Fibroblast of pulmonary artery (primary cell): ENCODE measurements at regions not wholly inside any gene's neighbourhood (a gene's known extent, or its start where the extent isn't known, plus 50 kb on each side); places are given as distances from the start of the nearest gene placed in this dataset.

Experiments used
- DNase-seq: peaks from one replicate; pipeline ENCODE4 v3.0.0-alpha.2; 2010; ENCODE audit warnings: low read depth
- H3K4me3 ChIP-seq: replicated peaks from 2 replicates; pipeline ENCODE4 v1.5.1; 2011; ENCODE audit warnings: low read depth, mild to moderate bottlenecking, control low read depth, low read length, moderate library complexity
- TF ChIP-seq, protein P1 (sequence below): IDR thresholded peaks from 2 replicates; pipeline ENCODE4 v1.5.1; 2011; ENCODE audit warnings: mild to moderate bottlenecking, control low read depth, low read length, inconsistent platforms; ENCODE audit errors: missing control alignments

DNA sequence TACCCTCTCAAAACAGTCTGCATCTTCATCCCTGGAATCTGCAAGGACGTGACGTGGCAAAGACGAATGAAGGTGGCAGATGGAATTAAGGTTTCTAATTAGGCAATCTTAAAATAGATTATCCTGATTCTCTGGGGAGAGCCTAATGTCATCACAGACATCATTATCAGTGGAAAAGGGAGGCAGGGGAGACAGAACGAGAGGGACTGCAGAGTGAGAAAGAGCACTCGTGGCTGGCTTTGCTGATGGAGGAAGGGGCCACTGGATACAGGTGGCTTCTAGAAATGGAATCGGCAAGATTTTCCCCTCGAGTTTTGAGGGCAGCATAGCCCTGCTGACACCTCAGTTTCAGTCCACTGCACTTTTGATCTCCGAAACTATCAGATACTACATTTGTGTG lies 110.6 kb downstream of the ASMT start:
- no peak overlapping the region for H3K4me3 ChIP-seq
- DNase-seq, result no peak
- TF ChIP-seq, protein P1, sequence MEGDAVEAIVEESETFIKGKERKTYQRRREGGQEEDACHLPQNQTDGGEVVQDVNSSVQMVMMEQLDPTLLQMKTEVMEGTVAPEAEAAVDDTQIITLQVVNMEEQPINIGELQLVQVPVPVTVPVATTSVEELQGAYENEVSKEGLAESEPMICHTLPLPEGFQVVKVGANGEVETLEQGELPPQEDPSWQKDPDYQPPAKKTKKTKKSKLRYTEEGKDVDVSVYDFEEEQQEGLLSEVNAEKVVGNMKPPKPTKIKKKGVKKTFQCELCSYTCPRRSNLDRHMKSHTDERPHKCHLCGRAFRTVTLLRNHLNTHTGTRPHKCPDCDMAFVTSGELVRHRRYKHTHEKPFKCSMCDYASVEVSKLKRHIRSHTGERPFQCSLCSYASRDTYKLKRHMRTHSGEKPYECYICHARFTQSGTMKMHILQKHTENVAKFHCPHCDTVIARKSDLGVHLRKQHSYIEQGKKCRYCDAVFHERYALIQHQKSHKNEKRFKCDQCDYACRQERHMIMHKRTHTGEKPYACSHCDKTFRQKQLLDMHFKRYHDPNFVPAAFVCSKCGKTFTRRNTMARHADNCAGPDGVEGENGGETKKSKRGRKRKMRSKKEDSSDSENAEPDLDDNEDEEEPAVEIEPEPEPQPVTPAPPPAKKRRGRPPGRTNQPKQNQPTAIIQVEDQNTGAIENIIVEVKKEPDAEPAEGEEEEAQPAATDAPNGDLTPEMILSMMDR, result no peak

DNA sequence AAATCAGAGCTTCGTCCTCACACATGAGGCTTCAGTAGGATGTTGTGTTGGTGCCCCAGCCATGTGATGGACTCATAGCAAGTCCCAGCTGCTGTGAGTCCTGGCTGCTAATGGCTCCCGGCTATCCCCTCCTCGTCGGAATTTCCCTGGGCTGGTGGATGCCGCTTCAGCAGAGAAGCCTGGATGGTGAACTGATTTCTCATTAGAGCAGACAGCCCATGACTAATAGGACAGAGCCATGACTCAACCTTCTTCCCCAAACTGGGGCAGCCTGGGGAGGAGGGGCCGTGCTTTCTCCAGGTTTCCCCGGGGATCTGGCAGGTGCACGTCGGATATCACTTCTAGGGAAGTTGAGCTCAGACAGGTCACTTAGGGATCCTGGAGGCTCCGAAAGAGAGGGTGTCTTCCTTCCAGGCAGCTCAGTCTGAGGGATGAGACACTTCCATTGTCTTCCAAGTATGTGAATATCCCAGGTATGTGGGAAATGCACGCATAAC lies 112.7 kb downstream of the ASMT start:
- no peak overlapping the region for H3K4me3 ChIP-seq
- TF ChIP-seq, protein P1, result no peak
- no peak for DNase-seq

DNA sequence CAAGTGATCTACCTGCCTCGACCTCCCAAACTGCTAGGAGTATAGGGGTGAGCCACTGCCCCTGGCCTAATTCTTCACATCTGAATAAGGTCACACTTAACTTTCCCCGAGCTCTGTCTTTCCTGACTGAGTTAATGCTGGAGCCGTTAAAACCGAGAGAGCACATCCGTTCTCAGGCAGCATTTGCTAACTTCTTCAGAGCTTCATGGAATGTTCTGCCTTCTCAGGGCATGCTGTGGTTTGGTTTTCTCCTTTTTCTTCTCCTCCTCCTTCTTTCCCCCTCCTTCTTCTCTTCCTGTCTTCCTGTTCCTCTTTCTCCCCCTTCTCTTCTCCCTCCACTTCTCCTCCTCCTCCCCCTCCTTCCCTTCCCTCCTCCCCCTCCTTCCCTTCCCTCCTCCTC lies 119.9 kb downstream of the ASMT start:
- TF ChIP-seq, protein P1, result no peak

DNA sequence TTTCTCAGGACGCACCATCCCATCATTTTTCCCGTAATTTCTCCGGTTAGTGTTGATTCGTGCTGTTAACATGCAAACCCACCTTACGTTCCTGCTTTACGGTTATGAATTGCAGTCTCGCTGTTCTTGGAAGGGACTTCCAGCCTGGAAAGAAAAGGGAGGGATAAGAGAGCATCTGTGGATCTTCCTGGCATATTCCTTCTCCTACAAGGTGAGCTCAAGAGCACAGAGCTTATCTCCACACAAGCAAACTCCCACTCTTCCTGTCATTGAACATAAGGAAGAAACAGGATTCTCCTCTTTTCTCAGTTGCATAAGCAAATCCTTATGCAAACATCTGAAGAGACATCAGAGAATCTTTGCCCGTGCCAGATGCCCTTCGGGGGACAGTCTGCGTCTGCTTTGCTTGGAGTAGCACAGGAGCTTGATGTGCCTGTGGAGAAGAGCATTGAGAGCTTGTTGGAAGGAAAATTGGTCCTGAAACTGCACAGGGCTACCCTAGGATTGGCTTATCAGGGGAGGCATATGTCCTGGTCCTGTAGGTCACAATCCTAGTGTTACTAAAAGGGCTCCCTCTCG lies 127.0 kb downstream of the ASMT start:
- TF ChIP-seq, protein P1, result no peak

More for the DNA sequence above, 119.9 kb downstream of the ASMT start:
- no peak overlapping the region for H3K4me3 ChIP-seq
- DNase-seq, result no peak

GRCh38 chrX:1743105-1743504 lies 128.2 kb downstream of the ASMT start:
- TF ChIP-seq, protein P1, result no peak
- no peak overlapping the region for H3K4me3 ChIP-seq
- DNase-seq, result no peak

More for the DNA sequence above, 127.0 kb downstream of the ASMT start:
- DNase-seq, result no peak
- H3K4me3 ChIP-seq, result no peak overlapping the region

DNA sequence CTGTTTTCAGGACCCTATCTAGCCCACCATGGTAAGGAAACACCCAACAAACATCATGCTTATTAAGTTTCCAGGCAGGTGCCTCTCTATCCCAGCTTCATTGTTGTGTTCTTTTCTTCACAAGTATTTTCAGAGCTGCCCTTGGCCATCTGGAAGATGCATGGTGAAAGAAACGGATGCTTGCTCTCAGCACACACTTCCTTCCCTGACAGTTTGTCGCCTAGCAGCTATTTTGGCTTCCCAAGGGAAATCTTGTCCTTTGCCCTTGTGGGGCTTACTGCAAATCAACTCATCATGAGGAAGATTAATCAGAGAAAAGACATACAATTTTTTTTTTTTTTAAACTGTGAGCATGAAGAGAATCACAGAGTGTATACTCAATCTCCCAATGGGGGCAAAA lies 128.8 kb downstream of the ASMT start:
- TF ChIP-seq, protein P1, result no peak
- no peak overlapping the region for H3K4me3 ChIP-seq
- DNase-seq, result no peak

GRCh38 chrX:1748408-1748807 lies 133.5 kb downstream of the ASMT start:
- H3K4me3 ChIP-seq, result no peak overlapping the region
- TF ChIP-seq, protein P1, result no peak
- no peak for DNase-seq
